HepG2 (cell line): ENCODE measurements at regions not wholly inside any gene's neighbourhood (a gene's known extent, or its start where the extent isn't known, plus 50 kb on each side); places are given as distances from the start of the nearest gene placed in this dataset.

ENCODE experiments used
- ATAC-seq: fragments of 200-7000 bp; cut with Tn5 transposase; 3 replicates; pipeline ENCODE4 v1.9.1; 2020; ENCODE audit warnings: mild to moderate bottlenecking, moderate library complexity
- BruUV-seq: library from RNA; stranded (reverse); fragments of 400-500 nt; replicated peaks from 2 replicates; lab custom pipeline; 2021; lab: Mats Ljungman, UMichigan
- CTCF ChIA-PET: fragments of 300-600 bp; formaldehyde crosslinking; extraction: SDS; loops from one replicate; lab custom pipeline; 2021; ENCODE audit warnings: low total read pairs, inconsistent platforms, low intra/inter-chr PET ratio; lab: Yijun Ruan, JAX
- POLR2A ChIA-PET: fragments of 350-600 bp; sonication (Branson Sonifier 250); formaldehyde crosslinking; loops from one replicate; lab custom pipeline; 2020; ENCODE audit warnings: antibody characterized with exemption, inconsistent platforms; lab: Yijun Ruan, JAX
- DNase-seq: peaks from one replicate; pipeline ENCODE4 v3.0.0-alpha.2; 2015; ENCODE audit warnings: low spot score
- FAIRE-seq: peaks from 3 replicates; lab custom pipeline; 2011; peaks lifted over from hg19 to GRCh38; lab: Jason Lieb, UNC
- H2AFZ ChIP-seq: one replicate; pipeline ENCODE4 v1.6.1; 2011; ENCODE audit warnings: low read length, inconsistent platforms
- H3K27ac ChIP-seq: fragments of 300-600 bp; 3 replicates; pipeline ENCODE4 v1.8.0; 2011; ENCODE audit warnings: mixed run types, mild to moderate bottlenecking, mixed read lengths, low read length, inconsistent platforms; ENCODE audit not compliant: insufficient read depth; ENCODE audit errors: extremely low read length
- H3K27me3 ChIP-seq, 2 experiments: fragments of 200-600 bp in 1 of 2; 2 replicates in 1 of 2; 3 replicates in 1 of 2; pipeline versions ENCODE4 v1.6.0 to v1.8.0; 2011; ENCODE audit warnings: low read length in 2 of 2, mild to moderate bottlenecking in 2 of 2, moderate library complexity in 2 of 2, inconsistent platforms in 1 of 2; ENCODE audit not compliant: insufficient read depth in 2 of 2, control insufficient read depth in 1 of 2
- H3K36me3 ChIP-seq, 2 experiments: fragments of 200-600 bp in 1 of 2; replicated peaks in 1 of 2; 2 replicates in 1 of 2; 3 replicates in 1 of 2; pipeline versions ENCODE4 v1.5.1 to v1.8.0; 2011; ENCODE audit warnings: low read length in 2 of 2, inconsistent platforms in 1 of 2; ENCODE audit not compliant: insufficient read depth in 2 of 2, control insufficient read depth in 1 of 2
- H3K4me1 ChIP-seq: 2 replicates; pipeline ENCODE4 v1.5.1; 2012; ENCODE audit warnings: low read length, inconsistent platforms; ENCODE audit not compliant: insufficient read depth
- H3K4me2 ChIP-seq: 2 replicates; pipeline ENCODE4 v1.6.0; 2011; ENCODE audit warnings: low read depth, low read length, inconsistent platforms
- H3K4me3 ChIP-seq, 3 experiments: fragments of 200-600 bp in 1 of 3; sonication (generic), shearing (Covaris generic) in 1 of 3; replicated peaks in 1 of 3; 2 replicates each; pipeline ENCODE4 v1.5.1; 2011 to 2016; ENCODE audit warnings: low read length in 3 of 3, inconsistent platforms in 2 of 3, low read depth in 2 of 3, mild to moderate bottlenecking in 2 of 3, control low read depth in 1 of 3, mixed read lengths in 1 of 3; ENCODE audit not compliant: insufficient read depth in 1 of 3
- H3K79me2 ChIP-seq: one replicate; pipeline ENCODE4 v1.6.1; 2011; ENCODE audit warnings: low read length, inconsistent platforms; ENCODE audit not compliant: insufficient read depth
- H3K9ac ChIP-seq: 2 replicates; pipeline ENCODE4 v1.6.0; 2011; ENCODE audit warnings: mild to moderate bottlenecking, low read depth, low read length, inconsistent platforms; ENCODE audit not compliant: insufficient read depth
- H3K9me3 ChIP-seq: 2 replicates; pipeline ENCODE4 v1.5.1; 2012; ENCODE audit warnings: mild to moderate bottlenecking, low read length
- H4K20me1 ChIP-seq: 2 replicates; pipeline ENCODE4 v1.6.0; 2011; ENCODE audit warnings: inconsistent platforms, mild to moderate bottlenecking, low read length, moderate library complexity; ENCODE audit not compliant: insufficient read depth
- HNF4A ChIP-seq: sonication (generic); formaldehyde crosslinking; IDR thresholded peaks from 2 replicates; pipeline ENCODE4 v1.4.0; 2020; ENCODE audit warnings: missing genetic modification reagents
- MAF1 ChIP-seq: sonication (generic); formaldehyde crosslinking; IDR thresholded peaks from 2 replicates; pipeline ENCODE4 v1.5.0; 2020; ENCODE audit warnings: missing genetic modification reagents, borderline replicate concordance
- MATR3 ChIP-seq: sonication (generic); formaldehyde crosslinking; IDR thresholded peaks from 2 replicates; pipeline ENCODE4 v1.4.0; 2020; ENCODE audit warnings: missing genetic modification reagents
- MED1 ChIP-seq: sonication (generic); formaldehyde crosslinking; IDR thresholded peaks from 2 replicates; pipeline ENCODE4 v1.4.0; 2020; ENCODE audit warnings: missing genetic modification reagents
- PRDM15 ChIP-seq: sonication (generic); formaldehyde crosslinking; IDR thresholded peaks from 2 replicates; pipeline ENCODE4 v1.4.0; 2020; ENCODE audit warnings: missing genetic modification reagents
- RAD51 ChIP-seq: fragments of 450-650 bp; IDR thresholded peaks from 2 replicates; pipeline ENCODE4 v1.6.1; 2016; ENCODE audit warnings: borderline replicate concordance
- TFE3 ChIP-seq: IDR thresholded peaks from 2 replicates; pipeline ENCODE4 v1.6.1; 2016
- ZFP36L2 ChIP-seq: sonication (generic); formaldehyde crosslinking; IDR thresholded peaks from 2 replicates; pipeline ENCODE4 v1.4.0; 2020; ENCODE audit warnings: missing genetic modification reagents
- ZNF326 ChIP-seq: sonication (generic); formaldehyde crosslinking; IDR thresholded peaks from 2 replicates; pipeline ENCODE4 v1.4.0; 2020; ENCODE audit warnings: missing genetic modification reagents, borderline replicate concordance
- ZNF564 ChIP-seq: sonication (generic); formaldehyde crosslinking; IDR thresholded peaks from 2 replicates; pipeline ENCODE4 v1.8.1; 2023; ENCODE audit warnings: mild to moderate bottlenecking, missing genetic modification reagents
- WGBS: methylation state at CpG from one replicate; pipeline ENCODE4 v1.1.6; 2017; ENCODE audit warnings: low lambda C conversion rate; 5-methylcytosine and 5-hydroxymethylcytosine counted together
- in situ Hi-C: cut with HindIII; loops from 2 replicates; pipeline ENCODE4 v1.10.0; 2017; ENCODE audit warnings: low pct_unique_long_range_greater_than_20kb; ENCODE audit not compliant: extremely low pct_ligation_motif_present
- intact Hi-C: fragments of 100-400 bp; cut with micrococcal nuclease; formaldehyde crosslinking; loops from one replicate; pipeline ENCODE4 v1.10.0; 2022; ENCODE audit not compliant: unreplicated experiment
- TF ChIP-seq, protein P1 (sequence below), 2 experiments: sonication (generic) in 1 of 2; formaldehyde crosslinking in 1 of 2; IDR thresholded peaks; 2 replicates each; pipeline versions ENCODE4 v1.5.1 to v1.6.1; 2011 to 2020; ENCODE audit warnings: borderline replicate concordance in 1 of 2, low read depth in 1 of 2, low read length in 1 of 2, mild to moderate bottlenecking in 1 of 2, missing genetic modification reagents in 1 of 2, moderate library complexity in 1 of 2
- TF ChIP-seq, protein P2 (sequence below): sonication (generic); formaldehyde crosslinking; IDR thresholded peaks from 2 replicates; pipeline ENCODE4 v1.5.1; 2020; ENCODE audit warnings: missing genetic modification reagents, mild to moderate bottlenecking, borderline replicate concordance
- TF ChIP-seq, protein P3 (sequence below): sonication (generic); formaldehyde crosslinking; IDR thresholded peaks from 2 replicates; pipeline ENCODE4 v1.4.0; 2020; ENCODE audit warnings: missing genetic modification reagents, mild to moderate bottlenecking, borderline replicate concordance

DNA sequence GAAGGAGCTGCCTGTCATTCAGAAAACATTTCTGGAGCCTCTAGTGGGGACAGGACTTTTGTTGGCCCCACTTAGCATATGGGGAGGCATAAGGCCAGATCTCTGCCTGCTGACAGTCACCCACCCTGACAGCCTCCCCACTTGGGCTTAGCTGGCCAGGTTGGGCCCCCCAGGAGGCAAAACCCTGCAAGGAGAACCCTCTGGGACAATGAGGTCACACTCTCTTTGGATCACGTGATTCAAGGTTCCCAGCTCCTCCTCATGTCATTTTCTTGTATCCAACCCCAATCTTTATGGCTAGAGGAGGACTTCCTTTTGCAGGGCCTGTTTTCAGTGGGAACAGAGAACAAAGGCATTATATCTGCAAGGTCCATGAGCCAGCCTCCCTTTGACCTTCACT, 60.0 kb downstream of the NAV1 start:
- no peaks in the 10 kb centered on the region for H3K9me3 ChIP-seq
- H3K4me1 ChIP-seq, result no peaks in the 10 kb centered on the region
- ATAC-seq (no peak), DNase-seq (no peak), FAIRE-seq (no peak)
- H3K4me2 ChIP-seq, result no peak overlapping the region
- no peaks in the 10 kb centered on the region for H3K79me2 ChIP-seq
- BruUV-seq, result no TSS peak
- in situ Hi-C loops, result no loop called here
- no peaks in the 10 kb centered on the region for H3K36me3 ChIP-seq
- CTCF ChIA-PET, result no interaction called here
- intact Hi-C loops, result no loop called here
- 0% methylated on average over 1 of the region's 1 CpG for WGBS
- no peak overlapping the region for H3K4me3 ChIP-seq
- peaks cover 4% of the 10 kb centered on the region; the same call in 1 of the 2 replicates for H4K20me1 ChIP-seq
- H3K9ac ChIP-seq, result no peak overlapping the region
- POLR2A ChIA-PET, result no interaction called here
- H3K27ac ChIP-seq, result no peak overlapping the region
- peaks cover 2 to 27% of the 10 kb centered on the region in 2 experiments; a peak in 2 of 5 replicates for H3K27me3 ChIP-seq
- H2AFZ ChIP-seq, result no peak overlapping the region
- TF ChIP-seq TFE3 (CRISPR knock-in tag) (no peak), HNF4A (no peak), RAD51 (peak; percentile 63; the same call in 1 of the 2 replicates), PRDM15 (CRISPR knock-in tag) (no peak), MED1 (CRISPR knock-in tag) (no peak), MAF1 (no peak), ZFP36L2 (CRISPR knock-in tag) (no peak), ZNF326 (CRISPR knock-in tag) (no peak), ZNF564 (CRISPR knock-in tag) (no peak), MATR3 (CRISPR knock-in tag) (no peak)
- TF ChIP-seq, protein P1, sequence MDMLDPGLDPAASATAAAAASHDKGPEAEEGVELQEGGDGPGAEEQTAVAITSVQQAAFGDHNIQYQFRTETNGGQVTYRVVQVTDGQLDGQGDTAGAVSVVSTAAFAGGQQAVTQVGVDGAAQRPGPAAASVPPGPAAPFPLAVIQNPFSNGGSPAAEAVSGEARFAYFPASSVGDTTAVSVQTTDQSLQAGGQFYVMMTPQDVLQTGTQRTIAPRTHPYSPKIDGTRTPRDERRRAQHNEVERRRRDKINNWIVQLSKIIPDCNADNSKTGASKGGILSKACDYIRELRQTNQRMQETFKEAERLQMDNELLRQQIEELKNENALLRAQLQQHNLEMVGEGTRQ (IDR thresholded peaks at IDR 0.05; ENCODE audit: low read depth, low read length), result 0 out of 2 replicates have a peak, but pooled peaks have one; percentile 17
- TF ChIP-seq, protein P1 (CRISPR knock-in tag; IDR thresholded peaks at IDR 0.05; ENCODE audit: borderline replicate concordance), result no peak
- TF ChIP-seq, protein P2, sequence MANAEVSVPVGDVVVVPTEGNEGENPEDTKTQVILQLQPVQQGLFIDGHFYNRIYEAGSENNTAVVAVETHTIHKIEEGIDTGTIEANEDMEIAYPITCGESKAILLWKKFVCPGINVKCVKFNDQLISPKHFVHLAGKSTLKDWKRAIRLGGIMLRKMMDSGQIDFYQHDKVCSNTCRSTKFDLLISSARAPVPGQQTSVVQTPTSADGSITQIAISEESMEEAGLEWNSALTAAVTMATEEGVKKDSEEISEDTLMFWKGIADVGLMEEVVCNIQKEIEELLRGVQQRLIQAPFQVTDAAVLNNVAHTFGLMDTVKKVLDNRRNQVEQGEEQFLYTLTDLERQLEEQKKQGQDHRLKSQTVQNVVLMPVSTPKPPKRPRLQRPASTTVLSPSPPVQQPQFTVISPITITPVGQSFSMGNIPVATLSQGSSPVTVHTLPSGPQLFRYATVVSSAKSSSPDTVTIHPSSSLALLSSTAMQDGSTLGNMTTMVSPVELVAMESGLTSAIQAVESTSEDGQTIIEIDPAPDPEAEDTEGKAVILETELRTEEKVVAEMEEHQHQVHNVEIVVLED (CRISPR knock-in tag), result no peak
- TF ChIP-seq, protein P3, sequence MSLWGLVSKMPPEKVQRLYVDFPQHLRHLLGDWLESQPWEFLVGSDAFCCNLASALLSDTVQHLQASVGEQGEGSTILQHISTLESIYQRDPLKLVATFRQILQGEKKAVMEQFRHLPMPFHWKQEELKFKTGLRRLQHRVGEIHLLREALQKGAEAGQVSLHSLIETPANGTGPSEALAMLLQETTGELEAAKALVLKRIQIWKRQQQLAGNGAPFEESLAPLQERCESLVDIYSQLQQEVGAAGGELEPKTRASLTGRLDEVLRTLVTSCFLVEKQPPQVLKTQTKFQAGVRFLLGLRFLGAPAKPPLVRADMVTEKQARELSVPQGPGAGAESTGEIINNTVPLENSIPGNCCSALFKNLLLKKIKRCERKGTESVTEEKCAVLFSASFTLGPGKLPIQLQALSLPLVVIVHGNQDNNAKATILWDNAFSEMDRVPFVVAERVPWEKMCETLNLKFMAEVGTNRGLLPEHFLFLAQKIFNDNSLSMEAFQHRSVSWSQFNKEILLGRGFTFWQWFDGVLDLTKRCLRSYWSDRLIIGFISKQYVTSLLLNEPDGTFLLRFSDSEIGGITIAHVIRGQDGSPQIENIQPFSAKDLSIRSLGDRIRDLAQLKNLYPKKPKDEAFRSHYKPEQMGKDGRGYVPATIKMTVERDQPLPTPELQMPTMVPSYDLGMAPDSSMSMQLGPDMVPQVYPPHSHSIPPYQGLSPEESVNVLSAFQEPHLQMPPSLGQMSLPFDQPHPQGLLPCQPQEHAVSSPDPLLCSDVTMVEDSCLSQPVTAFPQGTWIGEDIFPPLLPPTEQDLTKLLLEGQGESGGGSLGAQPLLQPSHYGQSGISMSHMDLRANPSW (CRISPR knock-in tag), result no peak
